ENCODE measurements at regions not wholly inside any gene's neighbourhood (a gene's known extent, or its start where the extent isn't known, plus 50 kb on each side); places are given as distances from the start of the nearest gene placed in this dataset.

DNA sequence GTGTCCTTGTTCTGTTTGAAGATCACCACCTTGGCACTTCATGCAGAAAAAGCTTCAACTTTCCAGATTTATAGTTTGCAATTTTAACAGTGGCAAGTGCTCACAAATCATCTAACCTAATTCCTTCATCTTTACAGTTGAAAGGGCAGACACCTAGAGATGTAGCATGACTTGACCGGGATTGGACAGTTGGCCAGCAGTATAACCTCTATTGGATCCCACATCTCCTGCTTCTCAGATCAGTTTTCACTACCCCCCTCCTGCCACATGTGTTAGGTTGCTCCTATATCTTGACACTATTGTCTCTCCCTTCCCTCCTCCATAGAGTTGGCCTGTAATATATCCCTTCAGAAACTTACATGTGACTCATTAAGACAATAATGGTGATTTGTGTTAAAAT lies 206.0 kb upstream of the SEMA6D start:
- no peak for DNase-seq (ENCODE audit: low spot score)
- WGBS = 87% methylated on average over 1 of the region's 1 CpG
- Histone ChIP-seq H3K27ac (ENCODE audit: low read depth in 1 of 2, low read length in 2 of 2) (no peak overlapping the region), H3K4me3 (ENCODE audit: low read depth in 1 of 3, low read length in 3 of 3) (no peak overlapping the region), H3K36me3 (ENCODE audit: control insufficient read depth in 4 of 4, insufficient read depth in 3 of 4, low read depth in 1 of 4, low read length in 3 of 4) (no peaks in the 10 kb centered on the region), H3K9ac (ENCODE audit: low read depth in 1 of 2, low read length in 2 of 2) (no peak overlapping the region), H3K9me3 (ENCODE audit: control insufficient read depth in 4 of 4, low read length in 3 of 4) (no peaks in the 10 kb centered on the region), H3K27me3 (ENCODE audit: control insufficient read depth in 4 of 4, insufficient read depth in 4 of 4, low read length in 3 of 4) (no peaks in the 10 kb centered on the region), H3K4me1 (ENCODE audit: control insufficient read depth in 4 of 4, insufficient read depth in 4 of 4, low read length in 3 of 4) (no peaks in the 10 kb centered on the region)
- TF ChIP-seq TAF1 (conservative IDR thresholded peaks at IDR 0.05) (no peak), FOXA1 (IDR thresholded peaks at IDR 0.05) (no peak), GABPA (IDR thresholded peaks at IDR 0.05 in 1 of 2, conservative IDR thresholded peaks at IDR 0.05 in 1 of 2) (no peak), EGR1 (IDR thresholded peaks at IDR 0.05; ENCODE audit: low read depth in 2 of 2) (no peak), FOXA2 (IDR thresholded peaks at IDR 0.05) (no peak), RAD21 (IDR thresholded peaks at IDR 0.05) (no peak), HNF4G (IDR thresholded peaks at IDR 0.05) (no peak), JUND (IDR thresholded peaks at IDR 0.05) (no peak), SP1 (IDR thresholded peaks at IDR 0.05) (no peak), YY1 (IDR thresholded peaks at IDR 0.05) (no peak), RXRA (IDR thresholded peaks at IDR 0.05) (no peak), NR2F2 (IDR thresholded peaks at IDR 0.05) (no peak), HNF4A (conservative IDR thresholded peaks at IDR 0.05) (no peak)
- TF ChIP-seq, protein P1, sequence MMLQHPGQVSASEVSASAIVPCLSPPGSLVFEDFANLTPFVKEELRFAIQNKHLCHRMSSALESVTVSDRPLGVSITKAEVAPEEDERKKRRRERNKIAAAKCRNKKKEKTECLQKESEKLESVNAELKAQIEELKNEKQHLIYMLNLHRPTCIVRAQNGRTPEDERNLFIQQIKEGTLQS (IDR thresholded peaks at IDR 0.05) = no peak
- TF ChIP-seq, protein P2, sequence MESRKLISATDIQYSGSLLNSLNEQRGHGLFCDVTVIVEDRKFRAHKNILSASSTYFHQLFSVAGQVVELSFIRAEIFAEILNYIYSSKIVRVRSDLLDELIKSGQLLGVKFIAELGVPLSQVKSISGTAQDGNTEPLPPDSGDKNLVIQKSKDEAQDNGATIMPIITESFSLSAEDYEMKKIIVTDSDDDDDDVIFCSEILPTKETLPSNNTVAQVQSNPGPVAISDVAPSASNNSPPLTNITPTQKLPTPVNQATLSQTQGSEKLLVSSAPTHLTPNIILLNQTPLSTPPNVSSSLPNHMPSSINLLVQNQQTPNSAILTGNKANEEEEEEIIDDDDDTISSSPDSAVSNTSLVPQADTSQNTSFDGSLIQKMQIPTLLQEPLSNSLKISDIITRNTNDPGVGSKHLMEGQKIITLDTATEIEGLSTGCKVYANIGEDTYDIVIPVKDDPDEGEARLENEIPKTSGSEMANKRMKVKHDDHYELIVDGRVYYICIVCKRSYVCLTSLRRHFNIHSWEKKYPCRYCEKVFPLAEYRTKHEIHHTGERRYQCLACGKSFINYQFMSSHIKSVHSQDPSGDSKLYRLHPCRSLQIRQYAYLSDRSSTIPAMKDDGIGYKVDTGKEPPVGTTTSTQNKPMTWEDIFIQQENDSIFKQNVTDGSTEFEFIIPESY (IDR thresholded peaks at IDR 0.05) = no peak
- TF ChIP-seq, protein P3, sequence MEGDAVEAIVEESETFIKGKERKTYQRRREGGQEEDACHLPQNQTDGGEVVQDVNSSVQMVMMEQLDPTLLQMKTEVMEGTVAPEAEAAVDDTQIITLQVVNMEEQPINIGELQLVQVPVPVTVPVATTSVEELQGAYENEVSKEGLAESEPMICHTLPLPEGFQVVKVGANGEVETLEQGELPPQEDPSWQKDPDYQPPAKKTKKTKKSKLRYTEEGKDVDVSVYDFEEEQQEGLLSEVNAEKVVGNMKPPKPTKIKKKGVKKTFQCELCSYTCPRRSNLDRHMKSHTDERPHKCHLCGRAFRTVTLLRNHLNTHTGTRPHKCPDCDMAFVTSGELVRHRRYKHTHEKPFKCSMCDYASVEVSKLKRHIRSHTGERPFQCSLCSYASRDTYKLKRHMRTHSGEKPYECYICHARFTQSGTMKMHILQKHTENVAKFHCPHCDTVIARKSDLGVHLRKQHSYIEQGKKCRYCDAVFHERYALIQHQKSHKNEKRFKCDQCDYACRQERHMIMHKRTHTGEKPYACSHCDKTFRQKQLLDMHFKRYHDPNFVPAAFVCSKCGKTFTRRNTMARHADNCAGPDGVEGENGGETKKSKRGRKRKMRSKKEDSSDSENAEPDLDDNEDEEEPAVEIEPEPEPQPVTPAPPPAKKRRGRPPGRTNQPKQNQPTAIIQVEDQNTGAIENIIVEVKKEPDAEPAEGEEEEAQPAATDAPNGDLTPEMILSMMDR (IDR thresholded peaks at IDR 0.05; ENCODE audit: low read depth, low read length, missing input control) = no peak
- TF ChIP-seq, protein P4, sequence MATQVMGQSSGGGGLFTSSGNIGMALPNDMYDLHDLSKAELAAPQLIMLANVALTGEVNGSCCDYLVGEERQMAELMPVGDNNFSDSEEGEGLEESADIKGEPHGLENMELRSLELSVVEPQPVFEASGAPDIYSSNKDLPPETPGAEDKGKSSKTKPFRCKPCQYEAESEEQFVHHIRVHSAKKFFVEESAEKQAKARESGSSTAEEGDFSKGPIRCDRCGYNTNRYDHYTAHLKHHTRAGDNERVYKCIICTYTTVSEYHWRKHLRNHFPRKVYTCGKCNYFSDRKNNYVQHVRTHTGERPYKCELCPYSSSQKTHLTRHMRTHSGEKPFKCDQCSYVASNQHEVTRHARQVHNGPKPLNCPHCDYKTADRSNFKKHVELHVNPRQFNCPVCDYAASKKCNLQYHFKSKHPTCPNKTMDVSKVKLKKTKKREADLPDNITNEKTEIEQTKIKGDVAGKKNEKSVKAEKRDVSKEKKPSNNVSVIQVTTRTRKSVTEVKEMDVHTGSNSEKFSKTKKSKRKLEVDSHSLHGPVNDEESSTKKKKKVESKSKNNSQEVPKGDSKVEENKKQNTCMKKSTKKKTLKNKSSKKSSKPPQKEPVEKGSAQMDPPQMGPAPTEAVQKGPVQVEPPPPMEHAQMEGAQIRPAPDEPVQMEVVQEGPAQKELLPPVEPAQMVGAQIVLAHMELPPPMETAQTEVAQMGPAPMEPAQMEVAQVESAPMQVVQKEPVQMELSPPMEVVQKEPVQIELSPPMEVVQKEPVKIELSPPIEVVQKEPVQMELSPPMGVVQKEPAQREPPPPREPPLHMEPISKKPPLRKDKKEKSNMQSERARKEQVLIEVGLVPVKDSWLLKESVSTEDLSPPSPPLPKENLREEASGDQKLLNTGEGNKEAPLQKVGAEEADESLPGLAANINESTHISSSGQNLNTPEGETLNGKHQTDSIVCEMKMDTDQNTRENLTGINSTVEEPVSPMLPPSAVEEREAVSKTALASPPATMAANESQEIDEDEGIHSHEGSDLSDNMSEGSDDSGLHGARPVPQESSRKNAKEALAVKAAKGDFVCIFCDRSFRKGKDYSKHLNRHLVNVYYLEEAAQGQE (IDR thresholded peaks at IDR 0.05) = no peak
- TF ChIP-seq, protein P5, sequence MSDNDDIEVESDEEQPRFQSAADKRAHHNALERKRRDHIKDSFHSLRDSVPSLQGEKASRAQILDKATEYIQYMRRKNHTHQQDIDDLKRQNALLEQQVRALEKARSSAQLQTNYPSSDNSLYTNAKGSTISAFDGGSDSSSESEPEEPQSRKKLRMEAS (IDR thresholded peaks at IDR 0.05) = no peak
